ENCODE measurements at regions not wholly inside any gene's neighbourhood (a gene's known extent, or its start where the extent isn't known, plus 50 kb on each side); places are given as distances from the start of the nearest gene placed in this dataset.
A peak's percentile ranks its signal among the peaks of the same experiment; 100 is the strongest.

DNA sequence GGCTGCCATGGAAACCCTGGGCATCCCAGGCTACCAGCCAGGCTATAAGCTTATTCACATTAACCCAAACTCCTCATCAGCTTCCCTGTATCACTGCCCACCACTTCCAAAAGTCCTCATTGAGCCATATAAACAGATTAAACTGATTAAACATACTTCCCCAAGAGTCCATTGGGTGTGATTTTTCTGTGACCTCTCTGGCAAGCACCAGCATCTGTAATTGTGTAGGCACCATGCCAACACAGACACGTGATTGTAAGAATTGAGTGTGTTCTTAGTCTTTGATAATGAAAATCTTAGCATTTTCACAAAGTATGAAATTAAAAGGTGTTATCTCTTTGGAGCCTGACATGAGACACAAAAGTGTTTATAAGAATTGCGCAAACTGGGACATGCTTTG is 679.3 kb downstream of the TYW1 start:
- ATAC-seq (no peak), DNase-seq (no peak), FAIRE-seq (no peak)
- intact Hi-C loops (cut with DNase I), result no loop called here
- TF ChIP-seq, protein P1, sequence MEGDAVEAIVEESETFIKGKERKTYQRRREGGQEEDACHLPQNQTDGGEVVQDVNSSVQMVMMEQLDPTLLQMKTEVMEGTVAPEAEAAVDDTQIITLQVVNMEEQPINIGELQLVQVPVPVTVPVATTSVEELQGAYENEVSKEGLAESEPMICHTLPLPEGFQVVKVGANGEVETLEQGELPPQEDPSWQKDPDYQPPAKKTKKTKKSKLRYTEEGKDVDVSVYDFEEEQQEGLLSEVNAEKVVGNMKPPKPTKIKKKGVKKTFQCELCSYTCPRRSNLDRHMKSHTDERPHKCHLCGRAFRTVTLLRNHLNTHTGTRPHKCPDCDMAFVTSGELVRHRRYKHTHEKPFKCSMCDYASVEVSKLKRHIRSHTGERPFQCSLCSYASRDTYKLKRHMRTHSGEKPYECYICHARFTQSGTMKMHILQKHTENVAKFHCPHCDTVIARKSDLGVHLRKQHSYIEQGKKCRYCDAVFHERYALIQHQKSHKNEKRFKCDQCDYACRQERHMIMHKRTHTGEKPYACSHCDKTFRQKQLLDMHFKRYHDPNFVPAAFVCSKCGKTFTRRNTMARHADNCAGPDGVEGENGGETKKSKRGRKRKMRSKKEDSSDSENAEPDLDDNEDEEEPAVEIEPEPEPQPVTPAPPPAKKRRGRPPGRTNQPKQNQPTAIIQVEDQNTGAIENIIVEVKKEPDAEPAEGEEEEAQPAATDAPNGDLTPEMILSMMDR (IDR thresholded peaks at IDR 0.05), result no peak
- H3K4me3 ChIP-seq, result no peak overlapping the region
- H3K4me1 ChIP-seq, result no peaks in the 10 kb centered on the region
- WGBS, 2 donors, result 36 to 52% methylated on average over 2 of the region's 2 CpGs
- no peaks in the 10 kb centered on the region for H3K9me3 ChIP-seq
- H3K27me3 ChIP-seq, result no peaks in the 10 kb centered on the region
- H3K27ac ChIP-seq, result no peak overlapping the region
- no peaks in the 10 kb centered on the region for H3K36me3 ChIP-seq

- no peaks in the 10 kb centered on the region for H3K4me1 ChIP-seq
- no peaks in the 10 kb centered on the region for H3K9me3 ChIP-seq
- H3K27me3 ChIP-seq, result no peaks in the 10 kb centered on the region
- no peak overlapping the region for H3K4me3 ChIP-seq
- 56 to 67% methylated on average over 4 of the region's 4 CpGs for WGBS, 2 donors
- FAIRE-seq (no peak), DNase-seq (no peak), ATAC-seq (no peak)
- intact Hi-C loops (cut with DNase I), result no loop called here
- H3K27ac ChIP-seq, result no peak overlapping the region
- TF ChIP-seq, protein P1 (IDR thresholded peaks at IDR 0.05), result no peak
- no peaks in the 10 kb centered on the region for H3K36me3 ChIP-seq
Observed at GRCh38 chr7:67678419-67678818, 681.8 kb downstream of the TYW1 start.

- Histone ChIP-seq H3K36me3 (no peaks in the 10 kb centered on the region), H3K27me3 (no peaks in the 10 kb centered on the region), H3K9me3 (no peaks in the 10 kb centered on the region), H3K4me3 (no peak overlapping the region), H3K4me1 (no peaks in the 10 kb centered on the region), H3K27ac (no peak overlapping the region)
- intact Hi-C loops (cut with DNase I), result no loop called here
- no peak for DNase-seq
- no peak for FAIRE-seq
- 53 to 84% methylated on average over 4 of the region's 4 CpGs for WGBS, 2 donors
- no peak for ATAC-seq
- TF ChIP-seq, protein P1 (IDR thresholded peaks at IDR 0.05), result no peak
Observed at GRCh38 chr7:67683628-67684027, 687.0 kb downstream of the TYW1 start.

- Histone ChIP-seq H3K4me1 (no peaks in the 10 kb centered on the region), H3K27me3 (no peaks in the 10 kb centered on the region), H3K36me3 (no peaks in the 10 kb centered on the region), H3K9me3 (no peaks in the 10 kb centered on the region), H3K27ac (peak overlapping the region in 1 of 4 donors; percentile 1), H3K4me3 (no peak overlapping the region)
- DNase-seq (peak in 1 of 6 donors; percentile 12), FAIRE-seq (no peak), ATAC-seq (peak in 2 of 4 donors; percentile 45 to 59)
- intact Hi-C loops (cut with DNase I), result no loop called here
- 68 to 69% methylated on average over 1 of the region's 1 CpG for whole genome bisulfite sequencing, 2 donors
- TF ChIP-seq, protein P1 (IDR thresholded peaks at IDR 0.05), result no peak
Observed at GRCh38 chr7:67690700-67691099, 694.1 kb downstream of the TYW1 start.

GRCh38 chr7:67692425-67692824 is 695.8 kb downstream of the TYW1 start:
- H3K27me3 ChIP-seq, result peaks cover 0 to 4% (median 0%) of the 10 kb centered on the region in 4 donors
- H3K27ac ChIP-seq, result peak overlapping the region in 1 of 4 donors; percentile 3
- no peaks in the 10 kb centered on the region for H3K9me3 ChIP-seq
- DNase-seq, result peak in 4 of 6 donors; percentile 29 to 56 (median 36)
- TF ChIP-seq, protein P1 (IDR thresholded peaks at IDR 0.05), result no peak
- no peak overlapping the region for H3K4me3 ChIP-seq
- intact Hi-C loops (cut with DNase I), result no loop called here
- no peaks in the 10 kb centered on the region for H3K4me1 ChIP-seq
- ATAC-seq, result peak; percentile 59 to 92 (median 82)
- H3K36me3 ChIP-seq, result no peaks in the 10 kb centered on the region
- WGBS, 2 donors, result 7 to 15% methylated on average over 4 of the region's 4 CpGs
- no peak for FAIRE-seq

Measured in pancreas (tissue), 10 donors.